ENCODE measurements at regions not wholly inside any gene's neighbourhood (a gene's known extent, or its start where the extent isn't known, plus 50 kb on each side); places are given as distances from the start of the nearest gene placed in this dataset.

DNA sequence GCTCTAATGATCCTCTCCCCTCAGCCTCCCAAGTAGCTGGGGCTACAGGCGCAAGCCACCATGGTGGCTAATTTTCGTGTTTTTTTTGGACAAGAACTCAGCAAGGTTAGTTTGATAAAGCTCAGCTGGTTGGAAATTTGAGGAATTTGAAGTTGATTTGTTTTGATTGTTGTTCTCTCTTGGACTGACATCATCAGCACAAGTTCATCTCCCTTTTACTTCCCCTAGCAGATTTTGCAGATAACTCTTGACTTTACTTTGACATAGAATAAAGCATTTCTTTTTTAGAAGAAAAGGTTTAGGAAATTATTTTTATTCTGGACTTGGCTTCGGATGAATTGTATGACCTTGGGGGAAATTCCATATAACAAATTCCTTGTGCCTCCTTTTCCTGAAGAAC, 74.9 kb upstream of the DLX2 start:
- no peaks in the 10 kb centered on the region for H3K9me3 ChIP-seq
- no peaks in the 10 kb centered on the region for H3K36me3 ChIP-seq
- H3K4me3 ChIP-seq: no peak overlapping the region
- peaks cover 0 to 15% (median 3%) of the 10 kb centered on the region in 3 donors for H3K4me1 ChIP-seq
- 70 to 79% methylated on average over 1 to 3 of the region's 3 CpGs for WGBS, 2 donors (ENCODE audit: low coverage in 1 of 2)
- peaks cover 11% of the 10 kb centered on the region for H3K27me3 ChIP-seq
- ATAC-seq: no peak
- TF ChIP-seq, protein P1, sequence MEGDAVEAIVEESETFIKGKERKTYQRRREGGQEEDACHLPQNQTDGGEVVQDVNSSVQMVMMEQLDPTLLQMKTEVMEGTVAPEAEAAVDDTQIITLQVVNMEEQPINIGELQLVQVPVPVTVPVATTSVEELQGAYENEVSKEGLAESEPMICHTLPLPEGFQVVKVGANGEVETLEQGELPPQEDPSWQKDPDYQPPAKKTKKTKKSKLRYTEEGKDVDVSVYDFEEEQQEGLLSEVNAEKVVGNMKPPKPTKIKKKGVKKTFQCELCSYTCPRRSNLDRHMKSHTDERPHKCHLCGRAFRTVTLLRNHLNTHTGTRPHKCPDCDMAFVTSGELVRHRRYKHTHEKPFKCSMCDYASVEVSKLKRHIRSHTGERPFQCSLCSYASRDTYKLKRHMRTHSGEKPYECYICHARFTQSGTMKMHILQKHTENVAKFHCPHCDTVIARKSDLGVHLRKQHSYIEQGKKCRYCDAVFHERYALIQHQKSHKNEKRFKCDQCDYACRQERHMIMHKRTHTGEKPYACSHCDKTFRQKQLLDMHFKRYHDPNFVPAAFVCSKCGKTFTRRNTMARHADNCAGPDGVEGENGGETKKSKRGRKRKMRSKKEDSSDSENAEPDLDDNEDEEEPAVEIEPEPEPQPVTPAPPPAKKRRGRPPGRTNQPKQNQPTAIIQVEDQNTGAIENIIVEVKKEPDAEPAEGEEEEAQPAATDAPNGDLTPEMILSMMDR (IDR thresholded peaks at IDR 0.05): no peak
- TF ChIP-seq POLR2AphosphoS5 (IDR thresholded peaks at IDR 0.05): no peak
- no peak for TF ChIP-seq EP300 (IDR thresholded peaks at IDR 0.05)
- no peak for TF ChIP-seq POLR2A (IDR thresholded peaks at IDR 0.05)
- H3K27ac ChIP-seq: no peak overlapping the region

DNA sequence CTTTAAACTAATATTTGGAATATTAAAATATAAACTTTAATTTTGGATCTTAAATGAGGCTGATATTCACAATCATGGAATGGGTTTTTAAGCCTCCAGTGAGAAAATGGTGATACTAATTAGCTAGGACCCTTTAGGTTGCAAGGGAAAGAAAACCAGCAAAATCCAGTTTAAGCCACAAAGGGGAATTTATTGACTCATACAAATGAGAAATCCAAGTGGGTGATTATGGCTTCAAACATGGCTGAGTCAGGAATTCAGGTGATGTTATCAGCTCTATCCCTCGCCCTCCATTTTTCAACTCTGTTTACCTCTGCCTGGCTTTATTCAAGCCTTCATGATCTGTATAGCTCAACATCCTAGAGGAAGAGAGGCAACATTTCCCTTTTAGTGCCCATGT, 75.3 kb upstream of the DLX2 start:
- TF ChIP-seq, protein P1 (IDR thresholded peaks at IDR 0.05): no peak
- TF ChIP-seq EP300 (IDR thresholded peaks at IDR 0.05): no peak
- no peak for TF ChIP-seq POLR2A (IDR thresholded peaks at IDR 0.05)
- no peak for TF ChIP-seq POLR2AphosphoS5 (IDR thresholded peaks at IDR 0.05)
- H3K4me1 ChIP-seq: peaks cover 0 to 11% (median 0%) of the 10 kb centered on the region in 3 donors
- no peak overlapping the region for H3K27ac ChIP-seq
- H3K36me3 ChIP-seq: no peaks in the 10 kb centered on the region
- H3K27me3 ChIP-seq: peaks cover 7% of the 10 kb centered on the region
- no peaks in the 10 kb centered on the region for H3K9me3 ChIP-seq
- WGBS, 2 donors (ENCODE audit: low coverage in 1 of 2): 93 to 100% methylated on average over 1 of the region's 1 CpG
- no peak for ATAC-seq
- no peak overlapping the region for H3K4me3 ChIP-seq

DNA sequence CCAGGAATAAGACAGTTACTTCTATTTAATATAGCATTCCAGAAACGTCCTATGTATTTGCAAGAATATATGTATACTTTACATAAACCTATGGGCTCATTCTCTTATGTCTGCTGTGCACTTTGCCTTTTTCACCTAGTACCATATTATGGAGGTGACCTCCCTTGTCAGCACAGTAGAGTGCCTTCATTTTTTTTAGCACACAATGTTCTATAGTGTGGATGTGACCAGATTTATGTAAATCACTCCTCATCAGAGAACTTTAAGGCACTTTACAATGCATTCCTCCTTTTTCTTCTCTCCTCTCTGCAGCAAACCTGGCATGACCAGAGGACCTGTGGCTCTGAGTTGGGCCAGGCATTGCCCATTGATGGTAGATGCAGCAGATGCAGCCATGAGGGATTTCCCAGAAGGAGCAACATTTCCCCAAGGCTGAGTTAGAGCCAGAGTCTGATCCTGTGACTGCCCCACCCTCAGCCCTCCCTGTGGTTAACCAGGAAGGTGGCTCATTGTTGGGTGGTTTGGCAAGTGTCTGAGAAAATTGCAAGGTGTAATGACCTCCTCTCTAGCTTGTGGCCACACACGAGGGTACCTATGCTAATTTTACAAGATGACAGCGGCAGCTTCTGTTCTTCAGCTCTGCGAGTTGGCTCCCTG, 76.5 kb upstream of the DLX2 start:
- Histone ChIP-seq H3K27me3 (no peaks in the 10 kb centered on the region), H3K4me3 (no peak overlapping the region), H3K9me3 (no peaks in the 10 kb centered on the region), H3K27ac (no peak overlapping the region), H3K36me3 (no peaks in the 10 kb centered on the region), H3K4me1 (peaks cover 0 to 8% (median 0%) of the 10 kb centered on the region in 3 donors)
- WGBS, 2 donors (ENCODE audit: low coverage in 1 of 2): 13 to 66% methylated on average over 1 to 4 of the region's 4 CpGs
- ATAC-seq: no peak
- TF ChIP-seq, protein P1 (IDR thresholded peaks at IDR 0.05): no peak
- TF ChIP-seq EP300 (IDR thresholded peaks at IDR 0.05) (no peak), POLR2A (IDR thresholded peaks at IDR 0.05) (no peak), POLR2AphosphoS5 (IDR thresholded peaks at IDR 0.05) (no peak)

DNA sequence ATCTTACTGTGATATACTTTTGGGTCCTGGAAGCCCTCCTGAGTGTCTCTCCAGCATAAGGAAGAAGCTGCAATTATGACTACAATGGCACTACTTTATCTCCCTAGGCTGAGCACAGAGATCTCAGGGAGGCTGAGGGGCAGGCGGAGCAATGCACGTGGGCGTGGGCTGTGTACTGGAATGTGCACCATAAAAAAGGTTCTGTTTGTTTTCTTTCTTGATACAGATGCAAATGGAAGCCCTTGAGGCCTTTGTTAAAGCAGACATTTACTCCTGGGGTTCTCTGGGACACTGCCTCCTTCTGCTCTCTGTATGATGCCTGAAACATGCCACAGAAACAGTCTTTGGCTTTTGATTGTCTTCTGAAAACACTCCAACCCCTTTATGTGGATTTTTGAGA, 79.1 kb upstream of the DLX2 start:
- H3K27ac ChIP-seq: no peak overlapping the region
- H3K27me3 ChIP-seq: no peaks in the 10 kb centered on the region
- no peak for TF ChIP-seq POLR2A (IDR thresholded peaks at IDR 0.05)
- TF ChIP-seq POLR2AphosphoS5 (IDR thresholded peaks at IDR 0.05): no peak
- TF ChIP-seq, protein P1 (IDR thresholded peaks at IDR 0.05): no peak
- TF ChIP-seq EP300 (IDR thresholded peaks at IDR 0.05): no peak
- 49 to 71% methylated on average over 2 to 3 of the region's 3 CpGs for WGBS, 2 donors (ENCODE audit: low coverage in 1 of 2)
- H3K36me3 ChIP-seq: no peaks in the 10 kb centered on the region
- peaks cover 0 to 13% (median 0%) of the 10 kb centered on the region in 3 donors for H3K9me3 ChIP-seq
- H3K4me3 ChIP-seq: no peak overlapping the region
- peaks cover 0 to 8% (median 0%) of the 10 kb centered on the region in 3 donors for H3K4me1 ChIP-seq
- no peak for ATAC-seq

DNA sequence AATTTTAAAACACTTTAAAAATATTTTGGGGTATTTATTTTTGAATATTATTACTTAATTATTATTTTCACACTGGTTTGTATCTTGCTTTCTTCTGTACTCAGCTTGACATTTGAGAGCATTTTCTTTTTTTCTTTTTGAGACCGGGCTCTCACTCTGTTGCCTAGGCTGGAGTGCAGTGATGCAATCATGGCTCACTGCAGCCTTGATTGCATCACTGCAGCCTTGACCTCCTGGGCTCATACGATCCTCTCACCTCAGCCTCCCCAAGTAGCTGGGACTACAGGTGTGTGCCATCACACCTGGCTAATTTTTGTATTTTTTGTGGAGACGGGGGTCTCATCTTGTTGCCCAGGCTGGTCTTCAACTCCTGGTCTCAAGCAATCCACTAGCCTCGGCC, 79.9 kb upstream of the DLX2 start:
- WGBS, 2 donors (ENCODE audit: low coverage in 1 of 2): 63 to 86% methylated on average over 2 to 4 of the region's 4 CpGs
- Histone ChIP-seq H3K4me3 (no peak overlapping the region), H3K9me3 (peaks cover 0 to 13% (median 0%) of the 10 kb centered on the region in 3 donors), H3K27me3 (no peaks in the 10 kb centered on the region), H3K27ac (no peak overlapping the region), H3K4me1 (peaks cover 0 to 8% (median 0%) of the 10 kb centered on the region in 3 donors), H3K36me3 (no peaks in the 10 kb centered on the region)
- no peak for ATAC-seq
- TF ChIP-seq EP300 (IDR thresholded peaks at IDR 0.05) (no peak), POLR2A (IDR thresholded peaks at IDR 0.05) (no peak), POLR2AphosphoS5 (IDR thresholded peaks at IDR 0.05) (no peak)
- TF ChIP-seq, protein P1 (IDR thresholded peaks at IDR 0.05): no peak
